ENCODE measurements at regions not wholly inside any gene's neighbourhood (a gene's known extent, or its start where the extent isn't known, plus 50 kb on each side); places are given as distances from the start of the nearest gene placed in this dataset.

- no peak for DNase-seq
These were observed 59.8 kb upstream of the GPM6A start for GRCh38 chr4:175871774-175872405.

GRCh38 chr4:175873707-175874106 is 61.6 kb upstream of the GPM6A start:
- DNase-seq = no peak

GRCh38 chr4:175874306-175874705 is 62.2 kb upstream of the GPM6A start:
- no peak for DNase-seq

DNA sequence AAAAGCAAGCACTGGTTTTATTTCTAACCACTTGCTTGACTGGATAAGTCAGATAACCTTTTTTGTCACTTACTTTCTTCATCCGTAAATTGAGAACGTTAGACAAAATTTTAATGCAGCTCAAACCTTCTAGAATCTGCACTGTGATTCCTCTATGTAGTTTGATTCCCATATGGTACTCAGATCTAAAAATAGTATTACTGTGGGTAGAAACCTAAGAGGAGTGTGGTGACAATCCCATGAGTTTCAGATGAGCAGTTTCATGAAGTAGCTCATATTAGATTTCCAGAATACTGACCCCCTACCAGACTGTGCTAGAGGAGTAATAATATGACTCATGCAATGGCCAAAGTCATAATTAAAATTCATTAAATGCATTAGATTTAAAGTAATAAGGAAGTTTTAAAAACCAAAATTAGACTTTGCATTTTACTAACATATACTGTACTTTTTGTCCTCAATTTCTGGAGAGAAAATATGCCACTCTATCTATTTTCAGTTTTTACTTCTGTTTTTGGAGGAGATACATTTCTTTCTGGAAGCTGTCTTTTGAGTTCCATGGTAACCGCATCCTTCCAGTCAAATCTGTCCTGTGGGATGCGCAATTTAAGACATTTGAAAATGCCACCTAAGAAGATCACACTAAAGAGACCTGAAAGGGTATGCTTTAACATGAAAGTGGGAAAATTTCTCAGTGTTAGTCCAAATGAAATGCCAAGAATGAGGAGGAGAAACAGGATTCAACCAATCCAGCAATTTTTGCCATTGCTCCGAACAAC is 64.1 kb upstream of the GPM6A start:
- no peak for DNase-seq

DNA sequence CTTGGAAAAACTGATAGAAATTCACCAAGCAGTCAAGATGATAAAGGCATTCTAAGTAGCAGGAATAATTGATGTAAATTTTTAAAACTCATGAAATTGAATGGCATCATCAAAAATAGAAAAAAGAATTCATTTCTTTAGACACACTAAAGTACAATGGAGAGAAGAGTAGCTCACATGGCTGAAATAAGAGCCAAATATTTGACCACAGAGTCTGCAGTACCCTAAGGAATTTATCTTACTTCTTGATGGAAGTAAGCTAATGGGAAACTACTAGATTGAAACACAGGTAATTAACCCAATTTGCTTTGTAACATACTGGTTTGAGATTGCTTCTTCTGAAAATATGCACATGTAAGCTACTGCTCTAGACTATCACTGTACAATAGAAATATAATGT is 70.8 kb upstream of the GPM6A start:
- DNase-seq = no peak

GRCh38 chr4:175884048-175884447 is 72.0 kb upstream of the GPM6A start:
- DNase-seq = no peak

GRCh38 chr4:175891231-175891630 is 79.2 kb upstream of the GPM6A start:
- DNase-seq = no peak

DNA sequence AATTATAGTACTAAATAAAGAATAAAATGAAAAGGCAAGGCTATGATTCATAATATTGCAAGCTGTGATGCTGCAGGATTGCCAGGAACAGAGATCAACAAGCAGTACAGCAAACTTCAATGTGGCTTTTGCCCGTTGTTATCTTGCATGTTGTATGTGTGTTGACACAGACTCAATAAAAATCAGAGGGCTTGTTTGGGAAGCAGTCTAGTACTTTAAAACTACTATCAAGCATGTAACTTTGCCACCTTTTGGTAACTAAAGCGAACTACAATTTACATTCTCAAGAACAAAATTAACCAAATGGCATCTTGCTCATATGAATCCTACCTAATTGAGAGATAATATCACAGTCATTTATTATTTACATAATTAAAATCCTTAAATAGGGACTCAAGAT is 79.8 kb upstream of the GPM6A start:
- DNase-seq = peak; percentile 24 to 51

DNA sequence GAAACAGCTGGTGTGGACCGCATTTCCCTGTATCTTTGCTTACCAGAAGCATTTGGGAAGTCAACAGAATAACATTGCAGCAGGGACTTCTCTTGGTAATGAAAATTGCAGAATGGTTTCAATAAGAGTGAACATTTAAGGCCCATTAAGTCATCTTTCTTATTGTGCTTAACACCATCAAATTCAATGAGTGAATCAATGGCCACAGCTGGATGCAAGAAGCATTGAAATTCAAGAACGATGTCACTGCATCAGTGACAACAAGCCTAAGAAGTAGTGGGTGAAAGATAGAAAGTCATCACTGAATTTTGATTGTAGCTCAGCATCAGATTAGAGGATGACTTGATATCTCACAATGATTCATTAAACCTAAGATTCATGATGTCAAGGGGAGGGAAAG is 93.9 kb upstream of the GPM6A start:
- DNase-seq = no peak

GRCh38 chr4:175906384-175906783 is 94.3 kb upstream of the GPM6A start:
- DNase-seq = no peak

GRCh38 chr4:175910700-175911099 is 98.6 kb upstream of the GPM6A start:
- DNase-seq = no peak

DNA sequence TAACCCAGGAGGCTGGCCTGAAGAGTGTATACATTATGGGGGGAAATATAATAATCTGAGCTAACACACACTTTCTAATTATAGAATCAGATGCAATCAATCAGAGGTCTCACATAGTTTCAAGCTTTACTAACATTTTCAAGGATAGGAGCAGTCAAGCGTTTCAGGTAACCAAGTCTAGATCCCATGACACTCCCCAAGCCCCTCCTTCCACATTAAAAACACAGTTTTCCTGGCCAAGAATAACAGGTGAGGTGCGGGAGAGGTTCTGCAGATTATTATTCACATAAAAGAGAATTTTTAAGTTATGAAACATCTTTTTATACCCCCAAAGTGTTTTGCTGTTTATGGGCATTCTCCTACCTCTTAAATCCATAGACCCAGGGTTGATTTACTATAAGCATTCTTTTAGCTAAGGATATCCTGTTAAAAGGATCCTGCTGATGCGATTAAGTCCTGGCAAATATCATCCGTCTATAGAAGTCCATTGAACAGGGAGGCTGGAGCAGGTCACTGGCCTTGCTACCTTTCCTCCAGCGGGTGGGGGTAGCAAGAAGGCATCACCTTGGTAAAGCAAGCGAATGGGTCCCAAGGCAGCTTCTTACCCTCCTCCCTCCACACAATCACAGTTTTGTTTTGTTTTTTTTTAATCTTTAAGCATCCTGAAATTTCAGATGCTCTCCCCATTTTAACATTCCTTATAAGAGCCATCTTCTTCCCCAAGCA is 104.7 kb upstream of the GPM6A start:
- DNase-seq = no peak

GRCh38 chr4:175927121-175927520 is 115.1 kb upstream of the GPM6A start:
- DNase-seq = no peak

GRCh38 chr4:175929441-175929840 is 117.4 kb upstream of the GPM6A start:
- no peak for DNase-seq

- DNase-seq = no peak
These were observed 117.9 kb upstream of the GPM6A start for GRCh38 chr4:175929932-175930331.

DNA sequence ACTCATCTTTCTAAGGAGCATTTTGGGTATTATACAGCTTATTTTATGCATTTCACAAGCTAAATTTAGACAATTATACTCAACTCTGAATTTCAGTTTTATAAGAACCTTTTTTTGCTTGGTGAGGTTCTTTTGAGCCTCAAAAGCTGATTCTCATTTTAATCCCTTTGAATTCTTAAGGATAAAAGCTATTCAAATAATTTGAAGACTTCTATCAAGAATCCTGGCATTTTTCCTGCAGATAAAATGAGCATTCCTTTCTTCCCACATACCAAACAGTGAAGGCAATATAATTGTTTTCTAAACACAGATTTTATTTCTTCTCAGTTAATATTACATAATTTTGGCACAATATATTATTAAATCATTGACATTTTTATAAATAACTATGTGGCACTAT is 118.4 kb upstream of the GPM6A start:
- no peak for DNase-seq

- DNase-seq = no peak
These were observed 120.1 kb upstream of the GPM6A start for GRCh38 chr4:175932116-175932515.

- no peak for DNase-seq
These were observed 122.4 kb upstream of the GPM6A start for GRCh38 chr4:175934506-175934905.

DNA sequence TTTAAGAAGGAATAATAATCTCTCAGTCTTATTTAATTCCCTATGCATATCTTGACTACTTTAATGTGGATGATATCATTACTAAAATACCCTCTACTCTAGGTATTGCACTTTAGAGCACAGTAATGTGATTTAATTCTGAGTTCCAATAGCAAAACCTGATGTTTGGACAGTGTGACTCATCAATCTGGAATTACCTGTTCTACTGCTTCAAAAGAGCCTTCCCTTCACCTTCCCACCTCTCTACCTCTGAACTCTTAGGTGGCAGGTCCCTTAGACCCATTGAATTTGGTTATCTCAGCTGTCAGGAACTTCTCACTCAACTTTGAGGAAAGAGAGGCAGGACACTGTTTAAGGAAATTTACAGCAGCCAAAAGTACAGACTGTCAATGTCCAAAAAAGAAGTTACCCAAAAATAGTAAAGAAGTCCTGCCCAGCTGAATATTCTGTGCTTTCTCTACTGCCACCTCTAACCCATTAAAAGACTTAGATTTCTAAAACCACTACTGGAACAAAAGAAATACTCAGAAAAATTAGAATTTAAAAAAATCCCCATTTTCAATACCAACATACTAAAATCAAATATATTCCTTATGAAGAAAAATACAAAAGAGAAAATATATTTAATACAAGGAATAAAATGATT is 123.1 kb upstream of the GPM6A start:
- DNase-seq = no peak

DNA sequence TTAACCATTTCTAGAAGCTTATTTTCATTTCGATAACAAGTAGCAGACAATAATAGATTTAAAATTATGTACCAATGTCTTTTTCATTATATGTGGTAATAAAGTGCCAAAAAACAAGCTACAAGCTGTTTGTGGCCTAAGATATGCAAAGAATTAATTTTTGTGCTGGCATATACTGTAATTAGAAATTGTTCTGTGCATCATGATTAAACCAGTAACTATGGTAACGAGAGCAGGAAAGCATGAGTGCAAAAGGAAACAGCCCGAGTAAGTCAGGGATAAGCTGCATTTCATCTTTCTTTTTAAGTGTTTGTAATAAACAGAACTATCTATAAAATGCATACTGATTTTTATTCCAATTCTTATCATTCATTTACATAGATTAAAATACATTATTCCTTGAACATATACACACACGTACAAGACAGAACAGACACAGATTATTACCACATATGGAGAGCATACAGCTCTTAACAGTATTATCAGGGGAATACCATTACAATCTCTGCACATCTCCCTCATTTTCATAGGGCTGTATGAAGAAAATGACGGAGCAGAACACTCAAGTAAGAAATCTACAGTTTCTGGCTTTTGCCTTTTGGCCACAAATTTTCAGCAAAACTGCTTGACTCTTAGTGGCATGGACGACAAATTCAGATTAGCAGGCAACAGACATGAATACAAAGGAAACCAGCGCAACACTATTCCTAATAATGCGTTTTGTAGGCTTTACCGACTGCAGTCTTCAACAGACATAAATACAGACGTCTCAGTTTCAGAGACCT is 121.3 kb upstream of the WDR17 start:
- DNase-seq = no peak

GRCh38 chr4:175946472-175947116 is 119.0 kb upstream of the WDR17 start:
- DNase-seq = no peak
